Fibroblast of lung (primary cell): ENCODE measurements at regions not wholly inside any gene's neighbourhood (a gene's known extent, or its start where the extent isn't known, plus 50 kb on each side); places are given as distances from the start of the nearest gene placed in this dataset.

Experiments used
- DNase-seq, 2 donors: peaks; one replicate each; pipeline versions ENCODE4 v3.0.0 to v3.0.0-alpha.2; 2010; ENCODE audit warnings: low read depth in 2 of 2
- H2AFZ ChIP-seq: 2 replicates; pipeline ENCODE4 v1.5.1; 2012; ENCODE audit warnings: low read length, control low read depth, inconsistent platforms
- H3K27ac ChIP-seq: 2 replicates; pipeline ENCODE4 v1.5.1; 2011; ENCODE audit warnings: low read length, control low read depth; ENCODE audit not compliant: insufficient read depth
- H3K27me3 ChIP-seq: 2 replicates; pipeline ENCODE4 v1.5.1; 2011; ENCODE audit warnings: mild to moderate bottlenecking, low read length; ENCODE audit not compliant: control insufficient read depth, insufficient read depth
- H3K36me3 ChIP-seq: 2 replicates; pipeline ENCODE4 v1.5.1; 2011; ENCODE audit warnings: low read length; ENCODE audit not compliant: control insufficient read depth, insufficient read depth
- H3K4me1 ChIP-seq: 2 replicates; pipeline ENCODE4 v1.5.1; 2011; ENCODE audit warnings: low read length; ENCODE audit not compliant: control insufficient read depth, insufficient read depth; ENCODE audit errors: extremely low read depth
- H3K4me2 ChIP-seq: 2 replicates; pipeline ENCODE4 v1.5.1; 2011; ENCODE audit warnings: low read length, control low read depth; ENCODE audit not compliant: insufficient read depth; ENCODE audit errors: extremely low read depth
- H3K4me3 ChIP-seq, 4 experiments: fragments of 200-600 bp in 1 of 4; sonication (generic) in 1 of 4; replicated peaks in 1 of 4; 2 replicates each; pipeline ENCODE4 v1.5.1; 2011 to 2016; ENCODE audit warnings: low read length in 4 of 4, low read depth in 3 of 4, mild to moderate bottlenecking in 3 of 4, control low read depth in 2 of 4, inconsistent platforms in 1 of 4, mixed read lengths in 1 of 4; ENCODE audit not compliant: insufficient read depth in 1 of 4; ENCODE audit errors: control extremely low read depth in 1 of 4
- H3K79me2 ChIP-seq: 2 replicates; pipeline ENCODE4 v1.5.1; 2012; ENCODE audit warnings: mild to moderate bottlenecking, low read length, inconsistent platforms; ENCODE audit not compliant: control insufficient read depth, insufficient read depth
- H3K9ac ChIP-seq: 2 replicates; pipeline ENCODE4 v1.5.1; 2011; ENCODE audit warnings: mild to moderate bottlenecking, low read length, control low read depth; ENCODE audit not compliant: insufficient read depth
- H3K9me3 ChIP-seq: 2 replicates; pipeline ENCODE4 v1.5.1; 2012; ENCODE audit warnings: low read depth, low read length; ENCODE audit not compliant: control insufficient read depth, insufficient read depth
- H4K20me1 ChIP-seq: 2 replicates; pipeline ENCODE4 v1.5.1; 2011; ENCODE audit warnings: low read length; ENCODE audit not compliant: control insufficient read depth, insufficient read depth; ENCODE audit errors: extremely low read depth
- CTCF ChIP-seq, 2 donors: IDR thresholded peaks in 1 of 2; conservative IDR thresholded peaks in 1 of 2; 1 replicate in 1 of 2; 2 replicates in 1 of 2; pipeline ENCODE4 v1.5.1; 2011 to 2012; ENCODE audit warnings: low read length in 2 of 2, control low read depth in 1 of 2, inconsistent platforms in 1 of 2, low read depth in 1 of 2, mild to moderate bottlenecking in 1 of 2
- EZH2 ChIP-seq: IDR thresholded peaks from 2 replicates; pipeline ENCODE4 v1.5.1; 2012; ENCODE audit warnings: low read length, control low read depth, mild to moderate bottlenecking; ENCODE audit errors: missing control alignments

DNA sequence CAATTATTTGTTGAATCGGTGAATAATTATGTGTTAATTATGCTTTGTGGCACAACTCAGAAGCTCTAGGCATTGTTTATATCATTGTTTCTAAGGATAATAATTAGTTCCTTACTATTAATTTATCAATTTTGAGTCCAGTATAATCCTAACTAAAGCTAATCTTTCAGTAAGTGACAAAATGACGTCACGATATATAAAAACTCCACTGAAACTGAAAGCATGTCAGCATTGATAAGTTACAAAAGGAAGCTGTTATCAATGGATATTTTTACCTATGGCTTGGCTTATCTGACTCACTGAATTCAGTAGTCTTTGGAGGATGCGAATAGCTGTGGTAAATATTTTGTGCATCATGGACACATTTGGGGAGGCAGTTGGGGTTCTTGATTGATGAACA lies 793.1 kb downstream of the NXPH1 start:
- Histone ChIP-seq H3K4me2 (no peak overlapping the region), H3K79me2 (no peaks in the 10 kb centered on the region), H4K20me1 (no peaks in the 10 kb centered on the region), H3K4me1 (no peaks in the 10 kb centered on the region), H3K27me3 (no peaks in the 10 kb centered on the region), H3K36me3 (no peaks in the 10 kb centered on the region), H2AFZ (no peak overlapping the region), H3K4me3 (no peak overlapping the region), H3K27ac (no peak overlapping the region), H3K9ac (no peak overlapping the region), H3K9me3 (no peaks in the 10 kb centered on the region)
- DNase-seq, result no peak
- no peak for TF ChIP-seq EZH2
- no peak for TF ChIP-seq CTCF (conservative IDR thresholded peaks at IDR 0.05 in 1 of 2, IDR thresholded peaks at IDR 0.05 in 1 of 2; ENCODE audit: low read depth in 1 of 2, low read length in 2 of 2)

DNA sequence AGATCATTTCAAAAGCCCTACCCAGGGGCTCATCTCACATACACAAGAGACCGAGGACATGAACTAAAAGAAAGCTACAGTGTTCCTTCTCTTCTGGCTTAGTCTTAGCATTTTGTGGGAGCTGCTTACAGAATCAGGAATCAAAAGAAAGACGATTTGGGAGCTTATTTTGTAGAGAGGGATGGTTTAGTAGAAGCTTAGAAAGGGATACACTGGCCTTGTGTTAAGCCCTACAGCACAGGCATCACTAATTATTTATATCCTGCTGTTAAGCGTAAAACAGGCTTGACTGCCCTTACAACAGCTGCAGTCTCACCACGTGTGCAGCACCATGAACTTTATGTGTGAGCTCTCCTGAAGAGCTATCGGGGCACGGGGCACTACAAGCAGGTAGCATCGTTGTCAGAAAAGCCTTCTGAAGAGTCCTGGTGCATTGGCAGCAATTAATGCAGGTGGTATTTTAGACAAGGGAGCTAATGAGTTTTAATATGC lies 798.3 kb downstream of the NXPH1 start:
- Histone ChIP-seq H3K79me2 (no peaks in the 10 kb centered on the region), H3K27me3 (no peaks in the 10 kb centered on the region), H3K36me3 (no peaks in the 10 kb centered on the region), H3K4me1 (no peaks in the 10 kb centered on the region), H4K20me1 (no peaks in the 10 kb centered on the region), H3K9ac (no peak overlapping the region), H3K4me3 (no peak overlapping the region), H2AFZ (no peak overlapping the region), H3K9me3 (no peaks in the 10 kb centered on the region), H3K27ac (no peak overlapping the region), H3K4me2 (no peak overlapping the region)
- DNase-seq, result no peak
- TF ChIP-seq CTCF (conservative IDR thresholded peaks at IDR 0.05 in 1 of 2, IDR thresholded peaks at IDR 0.05 in 1 of 2; ENCODE audit: low read depth in 1 of 2, low read length in 2 of 2) (no peak), EZH2 (no peak)

DNA sequence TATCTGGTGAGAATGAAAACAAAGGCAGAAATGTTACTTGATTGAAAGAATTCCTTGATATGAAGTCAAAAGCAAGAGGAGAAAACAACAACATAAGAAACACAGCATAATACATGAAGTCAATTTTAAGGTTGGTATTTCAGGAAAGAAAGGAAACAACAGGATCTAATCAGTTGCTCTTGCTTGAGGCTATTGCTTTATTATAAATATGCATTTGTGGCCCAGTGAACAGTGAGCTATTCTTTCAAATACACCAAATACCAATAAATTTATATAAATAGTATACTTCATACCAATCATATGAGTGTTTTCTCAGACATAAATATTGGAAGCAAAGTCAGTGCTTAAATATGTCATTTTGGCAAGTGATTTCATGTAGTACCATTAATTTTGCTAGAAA lies 806.6 kb downstream of the NXPH1 start:
- no peaks in the 10 kb centered on the region for H4K20me1 ChIP-seq
- no peak overlapping the region for H3K4me3 ChIP-seq
- no peaks in the 10 kb centered on the region for H3K36me3 ChIP-seq
- DNase-seq, result peak; percentile 0 to 2
- TF ChIP-seq CTCF (conservative IDR thresholded peaks at IDR 0.05 in 1 of 2, IDR thresholded peaks at IDR 0.05 in 1 of 2; ENCODE audit: low read depth in 1 of 2, low read length in 2 of 2) (no peak), EZH2 (no peak)
- H3K4me2 ChIP-seq, result no peak overlapping the region
- no peak overlapping the region for H2AFZ ChIP-seq
- H3K27ac ChIP-seq, result no peak overlapping the region
- no peaks in the 10 kb centered on the region for H3K4me1 ChIP-seq
- no peak overlapping the region for H3K9ac ChIP-seq
- H3K9me3 ChIP-seq, result no peaks in the 10 kb centered on the region
- H3K27me3 ChIP-seq, result no peaks in the 10 kb centered on the region
- no peaks in the 10 kb centered on the region for H3K79me2 ChIP-seq
